PC-9 (cell line): ENCODE measurements at regions not wholly inside any gene's neighbourhood (a gene's known extent, or its start where the extent isn't known, plus 50 kb on each side); places are given as distances from the start of the nearest gene placed in this dataset.

Experiments
- BruUV-seq: library from RNA; stranded (reverse); fragments of 400-500 nt; replicated peaks from 2 replicates; lab custom pipeline; 2021; lab: Mats Ljungman, UMichigan
- CTCF ChIA-PET: fragments of 300-600 bp; sonication (Branson Sonifier 250); formaldehyde crosslinking; loops from one replicate; lab custom pipeline; 2022; ENCODE audit warnings: antibody characterized with exemption; lab: Charles Lee
- POLR2A ChIA-PET: fragments of 300-600 bp; sonication (Branson Sonifier 250); formaldehyde crosslinking; loops from one replicate; lab custom pipeline; 2022; ENCODE audit warnings: antibody characterized with exemption; ENCODE audit not compliant: unreplicated experiment; lab: Charles Lee
- DNase-seq, 2 experiments: peaks; one replicate each; pipeline versions ENCODE4 v3.0.0 to v3.0.0-alpha.2; 2015 to 2022; ENCODE audit warnings: mixed read lengths in 1 of 2
- H2AFZ ChIP-seq: fragments of 200-600 bp; sonication (generic); 2 replicates; pipeline ENCODE4 v1.8.1; 2017; ENCODE audit warnings: antibody characterized with exemption
- H3F3A ChIP-seq: fragments of 200-600 bp; sonication (generic); 2 replicates; pipeline ENCODE4 v1.8.1; 2017; ENCODE audit warnings: antibody characterized with exemption, mild to moderate bottlenecking, low read depth; ENCODE audit not compliant: insufficient read depth
- H3K27ac ChIP-seq: fragments of 200-600 bp; sonication (generic); 2 replicates; pipeline ENCODE4 v1.6.1; 2016; ENCODE audit warnings: mixed run types
- H3K27me3 ChIP-seq: fragments of 200-600 bp; sonication (generic); 2 replicates; pipeline ENCODE4 v1.6.1; 2016; ENCODE audit warnings: low read depth, mixed run types; ENCODE audit not compliant: insufficient read depth
- H3K36me3 ChIP-seq: fragments of 200-600 bp; sonication (generic); 2 replicates; pipeline ENCODE4 v1.6.1; 2016; ENCODE audit warnings: low read depth, mixed run types
- H3K4me1 ChIP-seq: fragments of 200-600 bp; sonication (generic); replicated peaks from 2 replicates; pipeline ENCODE4 v1.6.1; 2016; ENCODE audit warnings: mixed run types; ENCODE audit not compliant: insufficient read depth
- H3K4me2 ChIP-seq: fragments of 200-600 bp; sonication (generic); 2 replicates; pipeline ENCODE4 v1.6.1; 2017; ENCODE audit warnings: mixed run types
- H3K4me3 ChIP-seq: fragments of 200-600 bp; sonication (generic); 2 replicates; pipeline ENCODE4 v1.6.1; 2016; ENCODE audit warnings: mixed run types
- H3K79me2 ChIP-seq: fragments of 200-600 bp; sonication (generic); 2 replicates; pipeline ENCODE4 v1.6.1; 2017; ENCODE audit warnings: low read depth, mixed run types
- H3K9me2 ChIP-seq: fragments of 200-600 bp; sonication (generic); 2 replicates; pipeline ENCODE4 v1.8.1; 2017; ENCODE audit warnings: mild to moderate bottlenecking; ENCODE audit not compliant: insufficient read depth
- H3K9me3 ChIP-seq: fragments of 200-600 bp; sonication (generic); 2 replicates; pipeline ENCODE4 v1.8.1; 2016; ENCODE audit warnings: low read depth; ENCODE audit not compliant: insufficient read depth
- H4K20me1 ChIP-seq: fragments of 200-600 bp; sonication (generic); 2 replicates; pipeline ENCODE4 v1.8.1; 2017; ENCODE audit not compliant: insufficient read depth
- CTCF ChIP-seq: fragments of 200-600 bp; sonication (generic); conservative IDR thresholded peaks from 2 replicates; pipeline ENCODE4 v1.6.1; 2017; ENCODE audit warnings: mixed run types, antibody characterized with exemption, mild to moderate bottlenecking, moderate library complexity
- EZH2 ChIP-seq: fragments of 200-600 bp; sonication (generic); IDR thresholded peaks from 2 replicates; pipeline ENCODE4 v1.8.0; 2017; ENCODE audit warnings: antibody characterized with exemption, low read depth
- intact Hi-C: fragments of 100-400 bp; cut with micrococcal nuclease; formaldehyde crosslinking; loops from one replicate; pipeline ENCODE4 v1.10.0; 2022; ENCODE audit not compliant: unreplicated experiment

- intact Hi-C loops, result loop anchor here (5.0 to 10.0 kb wide), 5 partner anchors 125 to 1235 kb away; partner anchors contain the start of gene ARID1B
- Histone ChIP-seq H3K36me3 (no peaks in the 10 kb centered on the region), H3F3A (no peaks in the 10 kb centered on the region), H4K20me1 (no peaks in the 10 kb centered on the region), H2AFZ (no peak overlapping the region), H3K4me3 (no peak overlapping the region), H3K27ac (no peak overlapping the region), H3K9me3 (no peaks in the 10 kb centered on the region), H3K4me2 (no peak overlapping the region), H3K27me3 (no peaks in the 10 kb centered on the region), H3K4me1 (no peaks in the 10 kb centered on the region), H3K79me2 (no peaks in the 10 kb centered on the region), H3K9me2 (no peaks in the 10 kb centered on the region)
- no TSS peak for BruUV-seq
- DNase-seq, result no peak
- CTCF ChIA-PET, result no interaction called here
- TF ChIP-seq CTCF (no peak), EZH2 (no peak)
- POLR2A ChIA-PET, result no interaction called here
Measured at GRCh38 chr6:156562019-156562418, 215.2 kb upstream of the ARID1B start.

- ChIA-PET CTCF (no interaction called here), POLR2A (no interaction called here)
- TF ChIP-seq EZH2 (no peak), CTCF (no peak)
- Histone ChIP-seq H3K9me2 (no peaks in the 10 kb centered on the region), H3K4me3 (no peak overlapping the region), H3K4me1 (no peaks in the 10 kb centered on the region), H3K4me2 (no peak overlapping the region), H4K20me1 (no peaks in the 10 kb centered on the region), H3K27ac (no peak overlapping the region), H3K27me3 (no peaks in the 10 kb centered on the region), H3F3A (no peaks in the 10 kb centered on the region), H2AFZ (no peak overlapping the region), H3K9me3 (no peaks in the 10 kb centered on the region), H3K79me2 (no peaks in the 10 kb centered on the region), H3K36me3 (no peaks in the 10 kb centered on the region)
- BruUV-seq, result no TSS peak
- intact Hi-C loops, result loop anchor here (5.0 to 10.0 kb wide), 5 partner anchors 127 to 1233 kb away; partner anchors contain the start of gene ARID1B
- DNase-seq, result no peak
Measured at GRCh38 chr6:156560476-156560875, 216.7 kb upstream of the ARID1B start.

- POLR2A ChIA-PET, result no interaction called here
- TF ChIP-seq CTCF (no peak), EZH2 (no peak)
- no TSS peak for BruUV-seq
Measured at GRCh38 chr6:156559162-156559690, 218.0 kb upstream of the ARID1B start.

More at GRCh38 chr6:156559162-156559690, 218.0 kb upstream of the ARID1B start:
- Histone ChIP-seq H3K4me3 (no peak overlapping the region), H4K20me1 (no peaks in the 10 kb centered on the region), H3K36me3 (no peaks in the 10 kb centered on the region), H3K9me2 (no peaks in the 10 kb centered on the region), H3K4me1 (no peaks in the 10 kb centered on the region), H3K79me2 (no peaks in the 10 kb centered on the region), H3K4me2 (no peak overlapping the region), H3K27me3 (no peaks in the 10 kb centered on the region), H3K9me3 (no peaks in the 10 kb centered on the region), H2AFZ (no peak overlapping the region), H3F3A (no peaks in the 10 kb centered on the region), H3K27ac (no peak overlapping the region)
- CTCF ChIA-PET, result no interaction called here
- intact Hi-C loops, result no loop called here
- DNase-seq, result no peak
